Suprapubic skin (tissue), 4 donors: ENCODE measurements at regions not wholly inside any gene's neighbourhood (a gene's known extent, or its start where the extent isn't known, plus 50 kb on each side); places are given as distances from the start of the nearest gene placed in this dataset.

Source experiments
- EP300 ChIP-seq: sonication (generic); formaldehyde crosslinking; IDR thresholded peaks from one replicate; pipeline ENCODE4 v1.6.1; 2017; ENCODE audit warnings: antibody characterized with exemption
- POLR2A ChIP-seq, 2 donors: fragments of 450-650 bp; IDR thresholded peaks; one replicate each; pipeline ENCODE4 v1.6.1; 2017; ENCODE audit warnings: antibody characterized with exemption in 2 of 2, mild to moderate bottlenecking in 2 of 2, moderate library complexity in 2 of 2
- POLR2AphosphoS5 ChIP-seq, 3 donors: sonication (generic); formaldehyde crosslinking; IDR thresholded peaks; one replicate each; pipeline ENCODE4 v1.6.1; 2017; ENCODE audit warnings: antibody characterized with exemption in 3 of 3
- TF ChIP-seq, protein P1 (sequence below), 2 donors: fragments of 200-600 bp in 1 of 2; fragments of 450-650 bp in 1 of 2; sonication (generic) in 1 of 2; IDR thresholded peaks; one replicate each; pipeline ENCODE4 v1.5.1; 2016 to 2019; ENCODE audit warnings: antibody characterized with exemption in 2 of 2, mild to moderate bottlenecking in 1 of 2, moderate library complexity in 1 of 2

- TF ChIP-seq, protein P1, sequence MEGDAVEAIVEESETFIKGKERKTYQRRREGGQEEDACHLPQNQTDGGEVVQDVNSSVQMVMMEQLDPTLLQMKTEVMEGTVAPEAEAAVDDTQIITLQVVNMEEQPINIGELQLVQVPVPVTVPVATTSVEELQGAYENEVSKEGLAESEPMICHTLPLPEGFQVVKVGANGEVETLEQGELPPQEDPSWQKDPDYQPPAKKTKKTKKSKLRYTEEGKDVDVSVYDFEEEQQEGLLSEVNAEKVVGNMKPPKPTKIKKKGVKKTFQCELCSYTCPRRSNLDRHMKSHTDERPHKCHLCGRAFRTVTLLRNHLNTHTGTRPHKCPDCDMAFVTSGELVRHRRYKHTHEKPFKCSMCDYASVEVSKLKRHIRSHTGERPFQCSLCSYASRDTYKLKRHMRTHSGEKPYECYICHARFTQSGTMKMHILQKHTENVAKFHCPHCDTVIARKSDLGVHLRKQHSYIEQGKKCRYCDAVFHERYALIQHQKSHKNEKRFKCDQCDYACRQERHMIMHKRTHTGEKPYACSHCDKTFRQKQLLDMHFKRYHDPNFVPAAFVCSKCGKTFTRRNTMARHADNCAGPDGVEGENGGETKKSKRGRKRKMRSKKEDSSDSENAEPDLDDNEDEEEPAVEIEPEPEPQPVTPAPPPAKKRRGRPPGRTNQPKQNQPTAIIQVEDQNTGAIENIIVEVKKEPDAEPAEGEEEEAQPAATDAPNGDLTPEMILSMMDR (IDR thresholded peaks at IDR 0.05), result no peak
- TF ChIP-seq POLR2A (IDR thresholded peaks at IDR 0.05), result no peak
- no peak for TF ChIP-seq POLR2AphosphoS5 (IDR thresholded peaks at IDR 0.05)
- no peak for TF ChIP-seq EP300
Measured at GRCh38 chr5:163809473-163809872, 304.1 kb downstream of the MAT2B start.
